Activated gamma-delta T cell treated with anti-CD3 and anti-CD28 coated beads, Interleukin-2, amount 50 U/mL, for 16 hours (primary cell): ENCODE measurements at regions not wholly inside any gene's neighbourhood (a gene's known extent, or its start where the extent isn't known, plus 50 kb on each side); places are given as distances from the start of the nearest gene placed in this dataset.

Experiments used
- DNase-seq: peaks from one replicate; pipeline ENCODE4 v3.0.0-alpha.2; 2020; ENCODE audit warnings: low read depth

DNA sequence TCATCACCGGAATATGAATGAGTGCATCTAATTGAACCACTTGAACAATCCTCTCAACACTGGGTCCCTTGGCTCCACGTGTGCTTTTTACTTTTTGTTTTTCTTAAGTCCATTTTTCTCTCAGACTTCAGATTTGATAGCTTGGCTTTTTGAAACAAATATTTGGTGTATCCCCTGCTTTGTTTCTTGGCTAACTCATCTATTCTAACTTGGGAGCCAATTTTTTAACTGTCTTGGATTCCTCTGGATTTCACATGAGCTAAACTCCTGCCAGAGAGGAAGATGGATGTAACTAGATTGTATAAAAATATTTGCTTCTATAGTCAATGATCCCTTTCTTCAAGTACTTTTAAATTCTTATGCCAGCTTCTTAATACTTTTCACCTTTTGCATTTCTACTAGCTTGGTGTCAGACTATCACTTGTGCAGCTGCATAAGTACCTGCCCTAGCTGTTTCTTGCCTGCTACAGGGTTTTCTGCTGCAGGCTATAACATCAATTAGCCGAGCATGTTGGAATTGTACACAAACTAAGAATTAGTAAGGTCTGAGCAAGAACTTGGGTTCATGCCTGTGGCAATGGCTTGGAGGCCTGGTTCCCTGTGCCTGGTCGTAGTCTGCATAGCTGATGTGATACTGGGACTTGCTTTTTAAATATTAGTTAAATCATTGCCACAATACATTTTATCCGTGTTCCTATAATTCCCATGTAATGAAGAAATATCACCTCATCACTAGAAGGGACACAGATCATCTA is 281.5 kb downstream of the EN1 start:
- DNase-seq = no peak

DNA sequence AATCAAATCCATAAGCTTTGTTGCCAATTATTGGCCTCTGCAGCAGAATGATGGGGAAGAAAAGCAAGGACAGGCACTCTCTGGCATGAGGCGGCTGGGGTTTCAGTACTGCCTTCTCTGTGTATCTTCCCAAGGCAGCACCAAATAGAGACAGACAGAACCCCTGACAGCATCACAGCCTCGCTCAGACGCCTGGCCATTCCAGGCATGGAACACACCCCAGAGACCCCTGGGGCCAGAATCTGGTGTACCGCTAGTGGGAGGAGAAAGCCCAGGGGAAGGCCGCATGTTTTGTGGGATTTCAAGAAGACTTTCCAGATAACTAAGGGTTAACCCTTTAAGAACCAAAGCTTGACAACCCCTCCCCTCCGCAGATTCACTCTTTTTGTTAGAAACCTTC is 282.1 kb downstream of the EN1 start:
- DNase-seq = no peak

DNA sequence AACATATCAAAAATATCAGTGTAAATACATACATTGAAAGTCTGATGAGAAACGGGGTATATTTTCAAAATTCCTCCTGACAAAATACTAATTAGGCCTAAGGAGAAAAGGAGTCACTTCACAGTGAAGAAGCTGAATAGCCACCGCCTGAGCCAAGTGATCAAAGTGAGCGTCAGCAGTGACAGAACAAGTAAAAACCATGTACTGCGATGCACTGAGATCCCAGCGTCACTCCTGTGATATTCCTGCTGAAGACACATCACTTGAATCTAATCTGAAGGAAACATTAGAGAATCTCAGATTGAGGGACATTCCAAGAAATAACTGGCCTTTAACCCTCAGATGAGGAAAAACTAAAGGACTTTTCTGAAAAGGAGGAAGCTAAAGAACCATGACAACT is 285.3 kb downstream of the EN1 start:
- no peak for DNase-seq

DNA sequence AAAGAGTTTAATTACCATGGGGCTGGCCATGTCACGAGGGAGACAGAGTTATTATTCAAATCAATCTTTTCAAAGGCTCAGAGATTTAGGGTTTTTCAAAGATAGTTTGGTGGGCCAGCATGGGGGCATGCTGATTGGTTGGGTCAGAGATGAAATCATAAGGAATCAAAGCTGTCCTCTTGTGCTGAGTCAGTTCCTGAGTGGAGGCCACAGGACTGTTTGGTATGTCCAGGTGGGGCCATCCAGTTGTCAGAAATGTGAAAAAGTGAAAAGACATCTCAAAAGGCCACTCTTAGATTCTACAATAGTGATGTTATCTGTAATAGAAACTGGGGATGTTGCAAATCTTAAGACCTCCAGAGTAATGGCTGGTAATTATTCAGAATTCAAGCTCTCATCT is 288.6 kb downstream of the EN1 start:
- no peak for DNase-seq

DNA sequence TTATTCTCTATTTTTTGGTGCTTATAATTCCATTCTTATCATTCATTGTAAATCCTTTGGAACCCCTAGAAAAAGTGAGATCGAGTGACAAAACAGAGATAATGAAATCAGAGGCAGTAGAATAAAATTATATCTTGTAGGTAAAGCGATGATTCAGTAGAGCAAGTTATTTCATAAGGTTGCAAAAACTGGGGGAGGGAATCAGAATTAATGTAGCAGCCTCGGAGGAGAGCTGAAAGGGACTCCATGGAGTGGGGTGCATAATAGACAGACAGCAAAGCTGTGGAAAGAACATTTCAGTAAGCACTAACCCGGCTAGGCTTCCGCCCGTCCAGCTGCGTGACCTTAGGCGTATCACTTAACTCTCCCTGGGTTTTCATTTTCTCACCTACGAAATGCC is 289.7 kb downstream of the EN1 start:
- no peak for DNase-seq

DNA sequence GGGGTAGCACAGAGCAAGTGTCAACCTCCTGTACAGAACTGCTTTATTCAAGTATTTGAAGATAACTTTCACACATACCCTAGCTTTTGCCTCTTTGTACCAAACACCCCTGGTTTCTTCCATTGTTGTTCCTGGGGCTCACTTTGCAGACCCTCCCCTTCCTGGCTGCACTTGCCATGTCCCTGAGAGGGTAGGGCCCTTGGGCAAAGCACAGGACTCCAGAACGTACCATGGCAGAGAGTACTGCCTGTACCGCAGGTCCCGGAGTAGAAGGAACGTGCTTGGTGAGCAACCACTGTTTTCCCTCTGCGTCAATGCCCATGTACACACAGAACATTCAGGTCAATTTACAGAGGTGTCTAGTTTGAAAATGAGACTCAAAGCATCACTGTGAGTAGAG is 290.4 kb downstream of the EN1 start:
- DNase-seq = no peak

DNA sequence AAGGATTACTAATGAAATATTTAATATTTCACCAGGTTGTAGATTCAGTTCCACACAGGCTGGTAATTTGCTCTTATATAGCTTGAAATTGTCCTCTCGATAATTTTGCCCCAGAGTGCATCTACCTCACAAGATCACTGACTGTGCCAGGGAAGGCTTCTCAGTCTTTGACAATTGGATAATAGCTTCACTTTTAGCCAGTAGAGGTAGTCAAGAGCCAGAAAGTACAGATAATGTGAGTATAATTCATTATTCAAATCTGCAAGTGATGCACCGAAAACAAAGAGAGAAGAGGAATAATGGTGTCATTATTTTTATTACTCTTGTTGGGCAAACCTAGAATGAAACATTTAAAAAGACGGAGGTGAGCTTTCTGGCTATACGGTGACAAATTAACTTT is 292.8 kb downstream of the EN1 start:
- no peak for DNase-seq

DNA sequence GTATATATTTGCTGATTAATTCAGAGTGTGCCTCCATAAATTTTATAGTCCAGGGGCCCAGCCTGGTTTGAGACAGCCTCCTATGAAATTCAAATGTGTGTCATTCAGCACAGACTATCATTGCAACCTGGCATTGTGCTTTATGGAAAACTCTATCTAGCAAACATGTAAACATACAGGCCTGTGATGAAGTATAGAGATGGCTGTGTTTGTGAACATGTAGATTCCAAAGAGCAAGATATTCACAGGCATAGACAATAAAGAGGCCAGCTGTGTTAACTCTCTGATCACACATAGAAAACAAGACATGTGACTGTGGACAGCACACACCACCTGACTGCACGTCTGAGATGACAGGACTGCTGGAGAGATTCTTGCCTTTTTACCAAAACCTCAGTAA is 297.9 kb downstream of the EN1 start:
- DNase-seq = no peak

DNA sequence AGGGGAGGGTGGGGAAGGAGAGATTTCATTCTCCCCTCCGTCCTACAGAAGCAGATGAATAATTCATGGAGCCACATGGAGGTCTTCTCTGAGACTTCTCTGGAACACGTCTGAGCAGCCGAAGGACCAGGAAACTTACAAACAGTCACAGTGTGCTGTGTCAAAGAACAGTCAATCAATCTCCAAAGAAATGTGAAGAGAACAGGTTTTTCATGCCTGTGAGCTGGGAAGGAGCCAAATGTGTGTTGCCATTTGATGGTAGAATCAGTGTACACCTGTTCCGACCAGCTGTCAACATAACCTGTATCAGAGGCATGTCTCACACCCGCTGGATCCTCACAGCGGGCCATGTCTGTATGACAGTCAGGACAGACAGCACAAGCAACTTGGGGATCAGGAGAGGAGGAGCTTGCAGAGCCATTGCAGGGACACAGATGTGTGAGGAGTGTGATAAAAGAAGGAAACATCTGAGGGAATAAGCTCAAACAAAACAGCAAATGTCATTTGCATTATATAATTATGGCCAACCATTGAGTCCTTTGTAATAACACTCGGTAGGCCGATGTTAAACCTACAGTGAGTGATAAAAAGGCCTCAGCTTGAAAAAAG is 298.5 kb downstream of the EN1 start:
- DNase-seq = no peak

DNA sequence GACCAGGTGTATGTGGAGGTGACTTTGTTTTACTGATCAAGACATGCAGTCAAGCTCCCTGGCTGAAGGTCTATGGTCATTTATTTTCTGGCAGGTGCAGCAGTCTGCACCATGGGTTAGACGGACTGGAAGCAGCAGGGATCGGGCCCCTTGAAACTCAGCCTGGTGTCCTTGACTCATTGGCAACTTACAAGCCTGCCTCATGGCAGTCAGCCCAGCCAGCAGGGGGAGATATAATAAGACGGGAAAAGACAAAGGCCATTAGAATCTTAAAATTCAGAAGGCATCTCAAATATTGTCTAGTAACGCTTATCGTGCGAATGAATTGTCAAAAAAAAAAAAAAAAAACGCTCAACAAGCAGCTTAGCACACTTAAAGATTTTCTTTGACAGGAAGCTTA is 308.2 kb downstream of the EN1 start:
- DNase-seq = no peak

DNA sequence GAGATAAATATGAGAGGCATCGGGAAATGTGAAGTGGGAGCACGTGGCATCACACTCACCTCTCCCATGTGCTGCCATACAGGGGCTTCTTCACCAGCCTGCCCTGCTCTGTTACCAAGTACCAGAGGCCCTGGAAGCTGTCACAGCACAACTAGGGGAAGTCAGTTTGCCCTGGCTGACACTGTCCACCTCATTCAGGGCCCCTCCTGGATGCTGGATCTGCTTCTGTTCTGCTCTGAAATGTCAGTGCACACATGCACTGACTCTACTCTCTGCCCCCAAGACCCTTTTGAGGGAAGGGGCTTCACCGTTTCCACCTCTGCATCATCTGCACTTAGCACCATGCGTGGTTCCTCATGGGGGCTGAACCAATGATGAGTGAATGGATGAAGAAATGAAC is 311.1 kb downstream of the EN1 start:
- no peak for DNase-seq

DNA sequence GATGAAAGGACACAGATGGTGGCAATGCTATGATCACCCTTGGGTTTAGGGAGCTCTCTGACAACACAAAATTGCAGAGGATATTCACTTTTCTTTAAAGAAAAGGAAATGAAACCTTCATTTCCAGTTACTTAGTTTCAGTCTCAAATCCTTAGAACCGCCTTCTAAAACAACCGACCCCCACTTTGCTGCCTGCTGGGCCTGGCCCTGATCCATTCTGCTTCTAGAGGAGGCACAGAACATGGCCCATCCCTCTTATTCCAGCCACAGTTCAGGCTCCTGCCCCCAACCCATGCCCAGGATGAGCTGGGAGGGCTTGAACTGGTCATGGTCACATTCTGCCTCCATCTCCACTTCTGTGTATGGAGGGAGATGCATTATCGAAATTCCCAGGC is 311.6 kb downstream of the EN1 start:
- no peak for DNase-seq

DNA sequence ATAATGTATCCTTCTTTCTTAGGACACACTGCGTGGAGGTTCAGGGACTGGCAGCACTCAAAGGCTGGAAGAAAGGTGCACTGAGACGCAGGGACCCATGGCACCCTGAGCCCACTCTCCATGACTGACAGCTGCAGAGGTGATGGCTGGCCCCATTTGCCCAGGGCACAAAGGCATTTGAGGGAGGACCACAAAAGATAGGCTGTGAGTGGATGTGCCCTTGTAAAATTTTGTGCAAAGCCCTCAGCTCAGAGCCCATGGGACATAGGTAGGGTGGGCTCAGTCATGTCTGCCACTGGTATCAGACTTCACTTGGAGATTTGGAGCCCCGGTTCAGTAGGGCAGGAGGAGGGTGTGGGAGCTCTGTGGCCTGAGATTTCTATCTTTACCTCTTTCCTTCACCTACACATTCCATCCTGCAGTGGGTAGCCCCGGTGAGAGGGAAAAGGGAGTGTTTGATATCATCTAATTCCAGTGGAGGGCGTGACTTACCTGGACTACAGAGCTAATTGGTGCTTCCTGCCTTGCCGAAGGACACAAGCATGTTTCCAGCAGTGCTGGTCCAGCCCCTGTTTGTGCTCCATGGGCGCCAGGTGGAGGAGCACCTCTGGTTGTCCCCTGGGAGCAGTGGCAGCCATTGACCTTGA is 312.2 kb downstream of the EN1 start:
- DNase-seq = no peak

DNA sequence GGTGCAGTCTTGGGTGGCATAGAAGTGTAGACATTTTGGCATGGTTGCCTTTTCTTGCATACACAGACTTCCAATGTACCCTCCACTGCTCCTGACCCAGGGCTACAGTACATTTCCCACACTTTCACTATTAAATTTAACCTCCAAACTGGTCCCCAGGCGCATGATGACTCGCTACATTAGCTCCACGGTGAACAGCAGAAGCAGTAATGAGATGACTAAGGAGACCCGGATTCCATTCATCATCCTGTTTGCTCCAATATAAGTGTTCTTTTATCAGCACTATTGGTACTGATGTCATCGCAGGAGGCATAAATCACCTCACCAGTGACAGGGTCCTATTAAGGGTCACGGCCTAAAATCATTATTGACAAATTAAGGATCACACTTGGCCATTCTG is 316.5 kb downstream of the EN1 start:
- DNase-seq = no peak

DNA sequence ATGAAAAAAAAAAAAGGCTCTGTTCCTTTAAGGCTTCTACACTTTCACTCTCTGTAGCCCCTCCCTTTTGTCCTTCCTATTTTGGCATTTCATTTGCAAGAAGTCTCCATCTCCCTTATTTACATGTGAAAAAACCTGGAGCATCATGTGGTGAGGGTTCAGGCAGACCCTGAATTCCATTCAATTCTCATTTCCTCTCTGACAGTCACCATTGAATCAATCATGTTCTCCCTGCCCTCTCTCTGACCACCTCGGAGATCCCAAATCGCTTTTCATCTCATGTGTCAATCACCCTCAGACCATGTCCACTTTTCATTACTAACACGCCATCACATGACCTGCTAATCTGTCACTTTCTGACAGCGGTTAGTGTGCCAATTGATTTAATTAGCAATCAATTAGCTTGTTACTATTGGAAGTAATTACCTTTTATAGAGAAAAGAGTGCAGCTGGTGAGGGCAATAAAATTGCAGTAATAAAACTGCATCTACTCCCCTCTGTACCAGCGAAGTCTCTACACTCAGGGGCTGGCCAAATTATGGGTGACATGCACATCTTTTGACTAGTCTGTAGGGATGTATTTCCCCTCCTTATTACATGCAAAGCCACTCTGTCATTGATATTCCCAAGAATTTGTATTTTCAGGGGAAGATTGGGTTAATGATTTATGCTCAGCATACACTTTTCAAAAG is 317.4 kb downstream of the EN1 start:
- DNase-seq = no peak

DNA sequence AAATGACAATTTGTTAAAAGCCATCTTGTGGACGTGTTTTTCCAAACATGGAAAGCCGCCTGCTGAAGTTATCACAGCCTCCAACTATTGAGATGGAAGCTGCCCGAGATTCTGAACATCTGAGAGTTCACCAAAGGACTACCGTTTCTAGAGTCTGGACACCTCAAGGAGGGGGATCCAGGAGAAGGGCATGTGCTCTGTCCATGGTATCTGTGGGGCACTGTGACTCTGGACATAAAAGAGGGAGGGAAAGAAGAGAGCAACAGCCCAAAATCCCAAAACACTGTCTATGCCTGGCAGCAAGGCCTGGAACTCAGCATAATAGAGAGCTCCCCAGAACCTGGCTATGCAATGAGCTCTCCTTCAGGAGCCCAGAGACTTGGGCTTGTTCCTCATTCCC is 319.9 kb downstream of the EN1 start:
- no peak for DNase-seq

DNA sequence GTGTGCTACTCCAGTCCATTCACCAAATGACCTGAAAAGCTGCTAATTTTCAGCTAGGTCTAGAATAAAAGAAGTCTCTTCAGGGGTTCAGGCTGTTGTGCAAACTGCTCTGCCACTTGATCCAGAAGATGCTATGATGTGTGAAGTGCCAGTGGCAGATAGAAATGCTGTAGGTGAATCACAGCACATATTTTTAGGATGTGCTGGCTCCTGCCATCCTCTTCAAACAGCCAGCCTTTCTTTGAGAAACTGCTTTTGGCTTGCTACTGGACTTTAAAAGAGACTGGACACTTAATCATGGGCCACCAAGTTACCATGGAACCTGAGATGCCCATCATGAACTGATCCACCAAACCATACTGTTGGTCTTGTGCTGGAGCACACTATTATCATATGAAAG is 322.1 kb downstream of the EN1 start:
- no peak for DNase-seq

DNA sequence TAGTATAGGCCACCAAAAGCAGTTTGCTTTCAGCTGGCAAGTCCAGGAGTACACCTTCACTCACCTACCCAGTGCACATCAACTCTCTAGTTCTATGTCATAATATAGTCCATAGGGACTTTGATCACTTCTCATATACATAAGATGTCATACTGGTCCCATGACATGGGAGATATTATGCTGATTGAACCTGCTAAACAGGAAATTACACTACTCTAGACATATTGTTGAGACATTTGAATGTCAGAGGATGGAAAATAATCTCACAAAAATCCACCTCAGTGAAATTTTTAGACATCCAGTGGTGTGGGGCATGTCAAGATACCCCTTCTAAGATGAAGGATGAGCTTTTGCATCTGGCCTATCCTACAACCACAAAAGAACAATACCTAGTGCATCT is 322.5 kb downstream of the EN1 start:
- no peak for DNase-seq

DNA sequence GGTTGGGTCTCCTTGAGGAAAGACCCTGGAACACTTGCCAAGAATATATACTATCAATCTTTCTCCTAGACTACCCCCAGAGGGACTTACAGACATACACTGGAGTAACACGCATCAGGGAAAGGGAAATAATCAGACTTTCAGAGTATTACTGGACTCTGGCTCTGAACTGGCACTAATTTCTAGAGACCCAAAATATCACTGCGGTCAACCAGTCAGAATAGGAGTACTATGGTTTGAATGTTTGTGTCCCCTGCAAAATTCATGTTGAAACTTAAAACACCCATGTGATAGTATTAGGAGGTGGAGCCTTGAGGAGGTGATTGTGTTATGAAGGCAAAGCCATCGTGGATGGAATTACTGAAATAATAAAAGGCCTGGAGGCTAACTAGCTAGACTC is 323.7 kb downstream of the EN1 start:
- DNase-seq = no peak

DNA sequence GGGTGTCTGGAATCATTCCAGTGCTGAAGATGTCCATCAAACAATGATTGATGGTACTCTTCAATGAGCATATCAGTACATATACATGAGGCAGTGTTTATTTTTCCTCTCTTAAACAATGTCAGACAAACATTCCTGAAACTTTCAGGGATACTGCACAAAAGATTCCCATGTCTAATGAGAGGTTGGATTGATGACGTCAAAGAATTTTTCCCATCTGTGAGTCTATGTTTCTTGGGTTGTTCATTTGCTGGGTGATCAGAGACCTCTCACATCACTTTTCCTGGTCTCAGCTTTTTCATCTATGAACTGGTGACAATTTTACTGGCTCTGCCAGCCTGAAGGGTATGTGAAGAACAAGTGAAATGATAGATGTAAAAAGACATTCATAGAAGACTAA is 325.5 kb downstream of the EN1 start:
- DNase-seq = no peak

DNA sequence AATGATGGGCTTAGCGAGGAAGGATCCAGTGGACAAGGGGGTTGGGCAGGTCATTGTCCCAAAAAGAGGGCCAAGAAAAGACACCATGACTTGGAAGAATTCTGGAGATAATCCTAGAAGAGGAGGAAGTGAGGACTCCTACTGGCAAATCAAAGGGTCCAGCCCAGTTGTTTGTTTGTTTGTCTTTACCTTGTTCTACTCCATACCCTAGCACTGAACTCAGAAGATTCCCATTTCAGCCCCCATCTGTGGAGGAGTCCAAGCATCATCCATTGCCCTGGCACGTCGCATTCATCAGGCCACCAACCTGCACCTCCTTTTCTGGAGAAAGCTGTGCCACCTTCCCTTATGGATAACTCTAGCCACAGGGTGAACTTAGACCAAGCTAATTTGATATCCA is 326.2 kb downstream of the EN1 start:
- no peak for DNase-seq

DNA sequence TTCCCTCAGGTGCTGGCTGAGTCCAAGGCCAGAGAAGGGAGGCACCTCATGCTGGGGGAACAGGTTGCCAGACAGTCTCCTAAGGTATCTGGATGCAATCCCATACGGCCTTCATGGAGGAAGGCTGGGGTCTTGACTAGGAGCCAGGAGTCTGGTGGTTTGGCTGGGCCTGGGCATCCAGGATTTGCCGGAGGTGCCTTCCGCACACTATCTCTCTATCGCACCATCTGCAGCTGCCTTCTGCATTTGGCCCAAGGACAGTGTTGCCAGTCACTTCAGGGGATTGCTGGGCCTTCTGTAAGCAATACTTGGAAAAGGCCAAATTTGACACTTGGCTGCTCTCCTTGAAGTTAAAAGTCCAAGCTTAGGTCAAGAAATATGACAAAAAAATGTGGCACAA is 327.2 kb downstream of the EN1 start:
- no peak for DNase-seq

DNA sequence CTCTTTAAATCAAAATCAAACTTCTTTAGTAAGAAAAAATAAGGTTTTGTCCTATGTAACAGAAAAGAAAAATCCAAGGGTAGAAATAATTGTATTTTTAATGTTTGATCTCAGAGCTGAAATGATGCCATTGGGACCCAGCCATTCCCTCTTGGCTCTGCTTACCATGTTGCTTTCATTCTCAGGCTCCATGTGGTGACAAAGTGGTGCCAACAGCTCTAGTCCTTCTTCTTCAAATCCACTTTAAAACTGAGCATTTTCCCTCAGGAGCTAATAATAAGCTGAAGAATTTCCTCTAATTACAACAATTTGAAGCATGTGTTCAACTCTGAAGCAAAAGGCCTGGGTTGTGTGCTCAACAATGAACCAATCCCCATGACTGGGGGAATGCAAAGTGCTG is 327.9 kb downstream of the EN1 start:
- DNase-seq = no peak
